HG03139 (cell line): ENCODE measurements at regions not wholly inside any gene's neighbourhood (a gene's known extent, or its start where the extent isn't known, plus 50 kb on each side); places are given as distances from the start of the nearest gene placed in this dataset.
"Not testable (repeated sequence)": the region's sequence is repeated elsewhere in the genome, so short reads cannot be mapped to it uniquely, and the experiment has no call there.

ENCODE experiments used
- ATAC-seq: cut with Tn5 transposase; IDR thresholded peaks from one replicate; pipeline ENCODE4 v1.9.1; 2021; ENCODE audit not compliant: unreplicated experiment

GRCh38 chr2:8231902-8232301 is 450.0 kb upstream of the ID2 start:
- no peak for ATAC-seq

DNA sequence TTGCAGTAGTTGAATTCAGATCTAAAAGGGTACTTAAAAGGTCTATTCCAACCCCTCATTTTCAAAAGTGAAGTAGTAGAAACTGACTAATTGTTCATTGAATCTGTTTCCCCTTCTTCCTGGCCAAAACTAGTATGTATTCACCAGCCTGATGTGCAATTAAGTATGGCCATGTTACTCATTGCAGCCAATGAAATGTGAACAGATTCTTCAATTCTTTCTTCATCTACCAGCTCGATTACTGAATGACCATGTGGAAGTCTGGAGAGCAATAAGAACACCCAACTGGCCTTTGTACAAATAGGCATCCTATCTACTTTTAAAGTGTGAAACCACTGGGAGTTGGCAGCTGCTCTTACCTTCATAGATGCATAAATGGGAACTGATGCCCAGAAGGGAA is 449.0 kb upstream of the ID2 start:
- ATAC-seq: no peak

DNA sequence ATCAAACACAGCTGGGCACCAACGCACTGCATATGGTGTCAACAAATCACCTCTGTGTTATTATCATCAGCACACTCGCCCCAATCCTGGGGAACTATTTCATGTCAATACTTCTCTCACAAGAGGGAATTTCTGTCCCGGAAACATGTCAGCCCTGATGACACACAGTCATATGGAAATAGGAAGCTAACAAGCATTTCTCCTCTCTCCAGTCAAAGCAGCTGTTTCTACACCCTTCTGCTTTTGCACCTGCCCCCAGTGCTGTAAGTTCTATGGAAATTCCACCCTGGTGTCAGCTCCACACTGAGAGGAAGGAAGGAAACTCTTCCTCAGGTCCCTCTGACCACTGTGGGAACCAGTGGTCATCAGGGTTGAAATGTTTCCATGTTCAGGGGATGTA is 447.6 kb upstream of the ID2 start:
- peak; percentile 27 for ATAC-seq

DNA sequence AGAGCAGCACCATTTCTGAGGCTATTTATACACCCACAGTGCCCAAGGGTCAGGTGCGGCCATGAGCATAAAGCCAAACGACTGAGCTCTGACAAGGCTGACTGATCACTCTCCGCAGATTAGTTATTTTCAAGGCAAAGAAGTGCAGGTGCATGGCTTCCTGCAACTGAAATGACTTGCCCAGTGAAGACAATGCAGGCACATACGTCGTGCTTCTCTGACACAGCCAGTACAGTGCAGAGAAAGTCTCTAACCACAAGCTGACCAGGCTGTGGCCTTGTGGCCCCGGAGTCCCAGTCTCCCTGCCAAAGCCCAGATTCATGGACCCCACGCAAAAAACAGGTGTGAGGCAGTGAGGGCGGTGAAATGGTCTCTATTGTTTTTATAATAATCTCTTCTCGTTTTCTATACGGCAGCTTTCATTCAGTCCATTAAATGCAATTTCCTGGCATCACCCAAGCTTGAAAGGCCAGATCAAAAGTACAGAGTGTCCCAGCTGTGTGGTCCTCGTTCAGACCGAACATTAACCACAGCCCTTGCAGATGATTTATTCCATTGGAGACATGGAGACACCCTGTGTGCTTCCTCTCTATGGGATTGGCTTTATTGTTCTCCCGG is 447.0 kb upstream of the ID2 start:
- ATAC-seq: peak; percentile 87

GRCh38 chr2:8235419-8235818 is 446.4 kb upstream of the ID2 start:
- ATAC-seq: no peak

DNA sequence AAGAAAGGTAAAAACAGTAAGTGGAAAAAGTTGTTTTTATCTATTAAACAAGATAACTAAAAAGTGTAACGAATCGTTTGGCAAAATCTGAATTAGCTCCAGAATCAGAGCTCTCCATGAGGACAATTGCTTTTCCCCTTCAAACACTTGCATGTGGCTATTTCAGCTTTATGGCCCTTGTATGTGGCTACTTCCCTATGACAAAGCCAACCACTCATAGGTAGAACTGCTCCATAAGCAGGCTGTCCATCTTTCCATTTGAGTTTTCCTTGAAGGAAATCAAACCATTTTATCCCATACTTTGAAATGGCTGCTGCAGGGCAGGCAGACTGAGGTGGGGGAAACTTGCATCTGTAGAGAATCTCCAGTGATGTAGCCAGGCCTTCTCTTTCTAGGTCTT is 445.5 kb upstream of the ID2 start:
- no peak for ATAC-seq

DNA sequence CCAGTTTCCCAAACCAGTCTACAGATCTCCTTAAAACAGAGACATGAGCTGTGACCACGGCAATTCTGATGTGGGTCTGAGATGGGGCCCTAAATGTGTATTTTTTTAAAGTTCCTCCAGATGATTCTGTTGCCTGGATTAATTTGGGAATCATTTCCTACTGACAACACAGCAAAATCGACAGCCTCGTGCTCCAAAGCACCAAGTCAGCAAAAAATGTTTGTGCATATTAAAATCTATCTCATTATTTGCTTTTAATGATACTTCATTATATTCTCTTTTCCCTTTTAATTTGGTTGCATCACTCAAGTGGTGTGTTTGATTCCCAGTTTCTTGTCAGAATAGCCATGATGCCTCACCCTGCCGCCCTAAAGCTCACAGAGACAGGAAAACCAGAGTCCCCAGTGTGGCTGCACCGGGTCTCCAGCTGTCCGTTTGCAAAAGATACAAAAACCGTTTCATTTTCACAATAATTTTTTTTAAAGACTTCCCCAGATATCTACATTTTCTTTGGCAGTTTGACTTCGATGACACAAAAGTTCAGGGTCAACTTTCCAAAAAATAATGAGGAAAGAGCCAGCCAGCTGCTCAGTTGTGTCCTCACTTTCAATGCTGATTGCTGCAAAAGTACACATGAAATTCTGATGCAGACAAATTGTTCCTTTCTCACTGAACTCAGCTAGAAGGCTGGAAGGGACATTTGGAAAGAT is 443.2 kb upstream of the ID2 start:
- ATAC-seq: no peak

DNA sequence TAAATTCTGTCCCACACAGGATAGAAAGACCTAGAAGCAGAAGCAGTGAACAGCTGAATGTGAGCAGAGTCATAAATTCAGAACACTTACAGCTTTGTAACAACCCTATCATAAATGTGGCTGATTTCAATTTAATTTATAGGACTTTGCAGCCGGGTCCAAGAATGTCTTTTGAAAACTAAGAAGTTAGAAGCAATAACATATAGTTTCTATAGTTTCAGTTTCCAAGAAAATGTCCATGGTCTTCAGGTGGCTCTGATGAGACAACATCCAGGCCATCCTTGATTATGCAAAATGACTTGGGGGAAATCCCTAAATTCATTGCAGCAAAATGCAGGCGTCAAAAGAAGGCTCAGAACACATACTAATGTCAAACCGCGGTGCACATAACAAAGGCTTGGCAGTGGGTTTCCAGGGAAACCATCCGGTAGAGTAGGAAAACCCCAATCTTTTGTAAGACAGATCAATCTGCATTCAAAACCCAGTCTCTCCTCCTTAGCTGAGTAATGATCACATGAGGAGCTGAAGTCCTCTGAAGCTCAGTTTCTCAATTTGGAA is 442.2 kb upstream of the ID2 start:
- ATAC-seq: no peak

GRCh38 chr2:8241317-8241716 is 440.5 kb upstream of the ID2 start:
- no peak for ATAC-seq

- no peak for ATAC-seq
Measured at GRCh38 chr2:8242739-8243138, 439.1 kb upstream of the ID2 start.

DNA sequence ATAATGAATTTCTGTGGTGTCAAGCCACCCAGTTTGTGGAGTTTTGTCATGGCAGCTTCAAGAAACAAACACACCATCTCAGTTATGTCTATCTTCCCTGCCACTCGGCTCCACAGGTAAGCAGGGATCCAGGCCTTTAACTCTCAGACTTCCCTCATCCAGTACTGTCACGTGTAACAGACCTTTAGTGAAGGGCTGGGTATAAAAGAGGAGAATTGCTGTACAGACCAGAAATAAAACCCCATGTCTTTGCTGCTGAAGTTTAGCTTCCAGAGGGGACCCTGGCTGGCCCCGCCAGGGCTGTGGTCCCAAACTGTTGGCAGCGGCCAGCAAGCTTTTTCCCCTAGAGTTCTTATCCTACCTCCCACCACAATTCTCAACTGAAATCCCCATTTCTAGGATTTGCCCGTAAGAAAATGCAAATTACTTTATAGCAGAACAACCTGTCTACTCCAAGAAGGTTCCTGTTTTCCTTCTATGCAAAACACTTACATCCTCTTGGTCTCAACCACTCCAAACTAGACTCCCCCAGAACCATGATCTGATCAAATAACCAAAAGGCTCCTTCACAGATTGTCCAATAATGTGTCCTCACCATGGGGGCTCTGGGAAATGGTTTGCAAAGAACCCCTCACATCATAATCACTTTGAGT is 438.0 kb upstream of the ID2 start:
- ATAC-seq: no peak

- ATAC-seq: no peak
Measured at GRCh38 chr2:8244639-8245038, 437.2 kb upstream of the ID2 start.

DNA sequence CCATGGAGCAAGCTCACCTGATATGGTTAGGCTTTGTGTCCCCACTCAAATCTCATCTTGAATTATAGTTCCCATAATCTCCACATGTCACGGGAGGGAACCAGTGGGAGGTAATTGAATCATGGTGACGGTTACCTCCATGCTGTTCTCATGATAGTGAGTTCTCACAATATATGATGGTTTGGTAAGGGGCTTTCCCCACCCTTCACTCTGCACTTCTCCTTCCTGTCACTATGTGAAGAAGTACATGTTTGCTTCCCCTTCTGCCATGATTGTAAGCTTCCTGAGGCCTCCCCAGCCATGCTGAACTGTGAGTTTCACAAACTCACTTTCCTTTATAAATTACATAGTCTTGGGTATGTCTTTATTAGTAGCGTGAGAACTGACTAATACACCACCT is 435.7 kb upstream of the ID2 start:
- ATAC-seq: no peak

GRCh38 chr2:8247905-8248622 is 433.8 kb upstream of the ID2 start:
- no peak for ATAC-seq

- no peak for ATAC-seq
Measured at GRCh38 chr2:8248623-8248957, 433.3 kb upstream of the ID2 start.

DNA sequence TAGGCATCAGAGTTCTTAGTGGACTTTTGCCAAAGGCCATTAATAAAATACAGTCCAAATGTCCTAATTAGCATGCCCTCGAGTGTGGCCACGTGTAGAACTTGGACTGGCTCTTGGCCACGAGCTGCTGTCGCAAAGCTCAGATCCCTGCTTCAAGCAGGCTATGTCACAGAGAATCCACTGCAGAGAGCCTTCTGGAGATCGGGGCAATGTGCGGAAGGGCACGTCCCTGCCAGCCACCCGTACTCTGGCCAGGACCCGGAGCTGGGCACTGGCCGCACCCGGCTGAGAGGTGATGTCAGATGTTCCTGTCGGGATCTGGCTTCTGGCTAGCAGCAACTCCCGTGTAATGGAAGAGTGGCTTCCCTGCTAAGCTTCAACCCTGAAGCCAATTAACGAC is 432.7 kb upstream of the ID2 start:
- ATAC-seq: no peak

GRCh38 chr2:8249769-8250168 is 432.1 kb upstream of the ID2 start:
- ATAC-seq: no peak

GRCh38 chr2:8250290-8250689 is 431.6 kb upstream of the ID2 start:
- not testable (repeated sequence) for ATAC-seq

DNA sequence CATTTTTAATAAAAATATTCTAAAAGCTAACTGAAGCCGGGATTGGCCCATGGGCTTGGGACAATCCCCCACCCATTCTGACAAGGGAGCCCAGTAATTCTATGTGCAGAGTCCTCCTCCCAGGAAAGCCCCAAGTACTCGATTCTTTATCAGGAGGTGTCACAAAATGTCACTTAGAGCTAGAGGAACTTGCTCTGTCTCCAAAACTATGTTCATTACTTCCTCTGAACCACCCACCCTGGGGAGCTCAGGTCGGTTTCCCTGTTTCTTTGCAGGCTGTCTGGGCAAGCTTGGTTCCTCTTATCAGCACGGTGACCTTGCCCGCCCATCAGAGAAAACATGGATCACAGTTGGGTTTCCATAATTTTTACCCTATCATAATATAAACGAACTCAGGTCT is 430.6 kb upstream of the ID2 start:
- ATAC-seq: no peak

DNA sequence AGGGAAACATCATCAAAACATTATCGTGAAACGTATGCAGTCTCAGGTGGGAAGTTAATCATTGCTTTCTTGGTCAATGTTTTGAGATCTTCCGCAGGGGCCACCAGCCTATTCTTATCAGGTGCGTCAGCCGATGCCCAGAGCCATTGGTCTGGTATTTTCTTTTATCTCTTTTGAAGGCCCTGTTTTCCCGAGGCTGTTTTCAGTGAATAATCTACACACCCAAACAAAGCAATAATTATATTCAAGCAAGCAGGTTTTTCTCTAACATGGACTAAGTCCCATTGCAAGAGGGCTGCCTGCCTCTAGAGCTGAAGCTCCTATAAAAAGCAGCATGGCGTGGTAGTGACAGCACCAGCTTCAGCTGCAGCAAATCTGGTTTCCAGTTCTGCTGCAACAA is 430.0 kb upstream of the ID2 start:
- ATAC-seq: no peak

GRCh38 chr2:8252997-8253694 is 428.7 kb upstream of the ID2 start:
- peak; percentile 86 for ATAC-seq
